ENCODE measurements at regions not wholly inside any gene's neighbourhood (a gene's known extent, or its start where the extent isn't known, plus 50 kb on each side); places are given as distances from the start of the nearest gene placed in this dataset.
"Not testable (repeated sequence)": the region's sequence is repeated elsewhere in the genome, so short reads cannot be mapped to it uniquely, and the experiment has no call there.

DNA sequence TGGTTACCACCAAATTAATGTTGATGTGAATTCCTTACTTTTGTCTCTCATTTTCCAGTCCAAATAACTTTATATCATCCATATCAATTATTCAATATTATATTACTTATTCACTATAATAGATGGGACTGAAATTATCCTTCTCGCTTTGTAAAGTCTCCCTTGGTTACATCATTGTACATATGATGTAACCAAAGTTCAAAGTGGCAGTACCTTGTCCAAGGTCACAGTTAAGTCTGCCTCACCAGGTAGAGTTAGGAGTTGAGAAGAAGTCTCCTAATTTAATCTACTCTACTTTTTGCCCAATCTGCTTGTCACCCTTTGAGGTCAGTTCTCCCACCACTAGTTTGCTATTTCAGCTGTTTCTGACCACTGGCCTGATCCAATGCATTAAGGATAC is 83.7 kb upstream of the CLINT1 start:
- Histone ChIP-seq H3K36me3 (ENCODE audit: insufficient read depth, low read length) (no peaks in the 10 kb centered on the region), H3K9me3 (ENCODE audit: insufficient read depth, low read length, severe bottlenecking) (no peaks in the 10 kb centered on the region), H3K4me2 (ENCODE audit: insufficient read depth, low read length) (no peak overlapping the region), H2AFZ (ENCODE audit: low read depth, low read length) (no peak overlapping the region), H3K27me3 (ENCODE audit: insufficient read depth, low read length, poor library complexity) (no peaks in the 10 kb centered on the region), H3K27ac (ENCODE audit: low read length) (no peak overlapping the region), H3K79me2 (ENCODE audit: insufficient read depth, low read length) (no peaks in the 10 kb centered on the region), H4K20me1 (ENCODE audit: insufficient read depth, low read length) (no peaks in the 10 kb centered on the region), H3K9ac (ENCODE audit: low read depth, low read length) (no peak overlapping the region), H3K4me1 (ENCODE audit: insufficient read depth, low read length) (no peaks in the 10 kb centered on the region), H3K4me3 (ENCODE audit: low read depth in 1 of 2, low read length in 2 of 2) (no peak overlapping the region)
- TF ChIP-seq, protein P1, sequence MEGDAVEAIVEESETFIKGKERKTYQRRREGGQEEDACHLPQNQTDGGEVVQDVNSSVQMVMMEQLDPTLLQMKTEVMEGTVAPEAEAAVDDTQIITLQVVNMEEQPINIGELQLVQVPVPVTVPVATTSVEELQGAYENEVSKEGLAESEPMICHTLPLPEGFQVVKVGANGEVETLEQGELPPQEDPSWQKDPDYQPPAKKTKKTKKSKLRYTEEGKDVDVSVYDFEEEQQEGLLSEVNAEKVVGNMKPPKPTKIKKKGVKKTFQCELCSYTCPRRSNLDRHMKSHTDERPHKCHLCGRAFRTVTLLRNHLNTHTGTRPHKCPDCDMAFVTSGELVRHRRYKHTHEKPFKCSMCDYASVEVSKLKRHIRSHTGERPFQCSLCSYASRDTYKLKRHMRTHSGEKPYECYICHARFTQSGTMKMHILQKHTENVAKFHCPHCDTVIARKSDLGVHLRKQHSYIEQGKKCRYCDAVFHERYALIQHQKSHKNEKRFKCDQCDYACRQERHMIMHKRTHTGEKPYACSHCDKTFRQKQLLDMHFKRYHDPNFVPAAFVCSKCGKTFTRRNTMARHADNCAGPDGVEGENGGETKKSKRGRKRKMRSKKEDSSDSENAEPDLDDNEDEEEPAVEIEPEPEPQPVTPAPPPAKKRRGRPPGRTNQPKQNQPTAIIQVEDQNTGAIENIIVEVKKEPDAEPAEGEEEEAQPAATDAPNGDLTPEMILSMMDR (IDR thresholded peaks at IDR 0.05; ENCODE audit: borderline replicate concordance, extremely low read depth, low read length, poor library complexity, severe bottlenecking): no peak
- TF ChIP-seq EZH2 (IDR thresholded peaks at IDR 0.05; ENCODE audit: borderline replicate concordance, low read depth, low read length, severe bottlenecking): no peak
- no peak for ATAC-seq (ENCODE audit: insufficient read depth, low read depth)
- no peak for DNase-seq

DNA sequence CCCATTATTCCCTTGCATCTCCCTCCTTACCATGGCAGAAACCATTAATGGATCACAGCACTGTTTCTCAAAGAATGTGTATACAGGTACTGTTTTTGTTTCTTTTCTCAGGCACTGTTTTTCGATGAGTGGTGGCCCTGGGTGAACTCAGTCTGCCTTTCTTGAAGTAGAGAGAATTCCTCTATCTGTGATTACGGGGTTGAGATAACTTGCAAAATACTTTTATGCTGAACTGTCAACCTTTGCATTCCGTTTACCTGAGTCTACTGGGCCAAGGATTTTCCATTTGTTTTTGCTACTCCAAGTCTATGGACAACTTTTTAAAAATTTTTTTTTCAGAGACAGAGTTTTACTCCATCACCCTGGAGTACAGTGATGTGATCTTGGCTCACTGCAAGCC is 82.7 kb upstream of the CLINT1 start:
- no peak overlapping the region for H3K27ac ChIP-seq (ENCODE audit: low read length)

DNA sequence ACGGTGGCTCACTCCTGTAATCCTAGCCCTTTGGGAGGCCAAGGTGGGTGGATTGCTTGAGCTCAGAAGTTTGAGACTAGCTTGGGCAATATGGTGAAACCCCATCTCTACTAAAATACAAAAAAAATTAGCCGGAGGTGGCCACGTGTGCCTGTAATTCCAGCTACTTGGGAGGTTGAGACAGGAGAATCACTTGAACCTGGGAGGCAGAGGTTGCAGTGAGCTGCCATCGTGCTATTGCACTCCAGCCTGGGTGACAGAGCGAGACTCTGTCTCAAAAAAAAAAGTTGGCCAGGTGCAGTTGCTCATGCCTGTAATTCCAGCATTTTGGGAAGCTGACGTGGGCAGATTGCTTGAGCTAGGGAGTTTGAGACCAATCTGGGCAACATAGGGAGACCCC is 79.2 kb upstream of the CLINT1 start:
- not testable (repeated sequence) for H2AFZ ChIP-seq (ENCODE audit: low read depth, low read length); H3K27ac ChIP-seq (ENCODE audit: low read length); H3K9ac ChIP-seq (ENCODE audit: low read depth, low read length); H3K36me3 ChIP-seq (ENCODE audit: insufficient read depth, low read length); ATAC-seq (ENCODE audit: insufficient read depth, low read depth); DNase-seq; H3K79me2 ChIP-seq (ENCODE audit: insufficient read depth, low read length); H3K4me2 ChIP-seq (ENCODE audit: insufficient read depth, low read length); H4K20me1 ChIP-seq (ENCODE audit: insufficient read depth, low read length); H3K9me3 ChIP-seq (ENCODE audit: insufficient read depth, low read length, severe bottlenecking); H3K4me3 ChIP-seq (ENCODE audit: low read depth in 1 of 2, low read length in 2 of 2); H3K27me3 ChIP-seq (ENCODE audit: insufficient read depth, low read length, poor library complexity); H3K4me1 ChIP-seq (ENCODE audit: insufficient read depth, low read length)

More for the DNA sequence above, 82.7 kb upstream of the CLINT1 start:
- Histone ChIP-seq H3K36me3 (ENCODE audit: insufficient read depth, low read length) (no peaks in the 10 kb centered on the region), H3K4me2 (ENCODE audit: insufficient read depth, low read length) (no peak overlapping the region), H4K20me1 (ENCODE audit: insufficient read depth, low read length) (no peaks in the 10 kb centered on the region), H3K9ac (ENCODE audit: low read depth, low read length) (no peak overlapping the region), H3K79me2 (ENCODE audit: insufficient read depth, low read length) (no peaks in the 10 kb centered on the region), H3K4me1 (ENCODE audit: insufficient read depth, low read length) (no peaks in the 10 kb centered on the region), H3K27me3 (ENCODE audit: insufficient read depth, low read length, poor library complexity) (no peaks in the 10 kb centered on the region), H2AFZ (ENCODE audit: low read depth, low read length) (no peak overlapping the region), H3K9me3 (ENCODE audit: insufficient read depth, low read length, severe bottlenecking) (no peaks in the 10 kb centered on the region), H3K4me3 (ENCODE audit: low read depth in 1 of 2, low read length in 2 of 2) (no peak overlapping the region)
- no peak for ATAC-seq (ENCODE audit: insufficient read depth, low read depth)
- TF ChIP-seq EZH2 (IDR thresholded peaks at IDR 0.05; ENCODE audit: borderline replicate concordance, low read depth, low read length, severe bottlenecking): no peak
- TF ChIP-seq, protein P1 (IDR thresholded peaks at IDR 0.05; ENCODE audit: borderline replicate concordance, extremely low read depth, low read length, poor library complexity, severe bottlenecking): no peak
- no peak for DNase-seq

DNA sequence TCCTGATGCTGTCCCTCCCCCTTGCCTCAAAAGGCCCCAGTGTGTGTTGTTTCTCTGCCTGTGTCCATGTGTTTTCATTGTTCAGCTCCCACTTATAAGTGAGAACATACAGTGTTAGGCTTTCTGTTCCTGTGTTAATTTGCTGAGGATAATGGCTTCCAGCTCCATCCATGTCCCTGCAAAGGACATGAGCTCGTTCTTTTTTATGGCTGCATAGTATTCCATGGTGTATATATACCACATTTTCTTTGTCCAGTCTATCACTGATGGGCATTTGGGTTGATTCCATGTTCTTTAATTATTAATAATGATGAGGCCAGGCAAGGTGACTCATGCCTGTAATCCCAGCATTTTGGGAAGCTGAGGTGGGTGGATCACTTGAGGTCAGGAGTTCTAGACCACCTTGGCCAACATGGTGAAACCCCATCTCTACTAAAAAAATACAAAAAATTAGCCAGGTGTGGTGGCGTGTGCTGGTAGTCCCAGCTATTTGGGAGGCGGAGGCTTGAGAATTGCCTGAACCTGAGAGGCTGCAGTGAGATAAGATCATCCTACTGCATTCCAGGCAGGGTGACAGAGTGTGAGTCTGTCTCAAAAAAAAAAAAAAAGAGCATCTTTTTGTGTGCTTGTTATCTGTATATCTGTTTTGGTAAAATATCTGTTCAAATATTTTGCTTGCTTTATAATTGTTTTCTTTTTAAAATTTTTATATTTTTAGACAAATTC is 78.0 kb upstream of the CLINT1 start:
- H3K4me1 ChIP-seq (ENCODE audit: insufficient read depth, low read length): not testable (repeated sequence)

More for the DNA sequence above, 78.0 kb upstream of the CLINT1 start:
- not testable (repeated sequence) for H4K20me1 ChIP-seq (ENCODE audit: insufficient read depth, low read length); H3K79me2 ChIP-seq (ENCODE audit: insufficient read depth, low read length); H2AFZ ChIP-seq (ENCODE audit: low read depth, low read length); H3K4me3 ChIP-seq (ENCODE audit: low read depth in 1 of 2, low read length in 2 of 2); H3K27me3 ChIP-seq (ENCODE audit: insufficient read depth, low read length, poor library complexity); H3K27ac ChIP-seq (ENCODE audit: low read length); ATAC-seq (ENCODE audit: insufficient read depth, low read depth); H3K9ac ChIP-seq (ENCODE audit: low read depth, low read length); H3K4me2 ChIP-seq (ENCODE audit: insufficient read depth, low read length); H3K36me3 ChIP-seq (ENCODE audit: insufficient read depth, low read length); DNase-seq; H3K9me3 ChIP-seq (ENCODE audit: insufficient read depth, low read length, severe bottlenecking)
